NB4 (cell line): ENCODE measurements at regions not wholly inside any gene's neighbourhood (a gene's known extent, or its start where the extent isn't known, plus 50 kb on each side); places are given as distances from the start of the nearest gene placed in this dataset.

Experiments
- POLR2A ChIP-seq: IDR thresholded peaks from 2 replicates; pipeline ENCODE4 v1.6.1; 2011; ENCODE audit warnings: mild to moderate bottlenecking; ENCODE audit not compliant: insufficient read length; ENCODE audit errors: extremely low read depth
- TF ChIP-seq, protein P1 (sequence below): IDR thresholded peaks from one replicate; pipeline ENCODE4 v1.5.1; 2012; ENCODE audit warnings: low read depth, low read length
- TF ChIP-seq, protein P2 (sequence below): IDR thresholded peaks from 2 replicates; pipeline ENCODE4 v1.6.1; 2011; ENCODE audit warnings: low read depth, low read length

DNA sequence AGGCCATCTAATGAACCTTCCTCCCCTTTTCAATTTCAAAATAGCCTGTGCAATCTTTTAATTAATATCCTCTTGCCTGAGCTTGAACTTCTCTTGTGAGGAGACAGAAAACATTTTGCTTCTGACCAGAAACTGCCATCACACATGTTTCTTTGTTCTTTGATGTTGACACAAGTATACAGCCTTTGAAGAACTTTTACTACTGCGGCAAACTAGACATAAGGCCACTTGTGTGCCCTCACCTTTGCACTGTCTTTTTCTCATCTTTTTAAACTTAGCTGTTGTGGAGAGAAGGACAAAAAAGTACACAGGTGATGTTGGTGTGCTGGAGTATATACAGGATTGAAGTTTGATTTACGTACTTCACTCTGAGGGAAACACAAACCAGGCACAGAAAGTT, 116.3 kb upstream of the C1GALT1C1 start:
- TF ChIP-seq, protein P1, sequence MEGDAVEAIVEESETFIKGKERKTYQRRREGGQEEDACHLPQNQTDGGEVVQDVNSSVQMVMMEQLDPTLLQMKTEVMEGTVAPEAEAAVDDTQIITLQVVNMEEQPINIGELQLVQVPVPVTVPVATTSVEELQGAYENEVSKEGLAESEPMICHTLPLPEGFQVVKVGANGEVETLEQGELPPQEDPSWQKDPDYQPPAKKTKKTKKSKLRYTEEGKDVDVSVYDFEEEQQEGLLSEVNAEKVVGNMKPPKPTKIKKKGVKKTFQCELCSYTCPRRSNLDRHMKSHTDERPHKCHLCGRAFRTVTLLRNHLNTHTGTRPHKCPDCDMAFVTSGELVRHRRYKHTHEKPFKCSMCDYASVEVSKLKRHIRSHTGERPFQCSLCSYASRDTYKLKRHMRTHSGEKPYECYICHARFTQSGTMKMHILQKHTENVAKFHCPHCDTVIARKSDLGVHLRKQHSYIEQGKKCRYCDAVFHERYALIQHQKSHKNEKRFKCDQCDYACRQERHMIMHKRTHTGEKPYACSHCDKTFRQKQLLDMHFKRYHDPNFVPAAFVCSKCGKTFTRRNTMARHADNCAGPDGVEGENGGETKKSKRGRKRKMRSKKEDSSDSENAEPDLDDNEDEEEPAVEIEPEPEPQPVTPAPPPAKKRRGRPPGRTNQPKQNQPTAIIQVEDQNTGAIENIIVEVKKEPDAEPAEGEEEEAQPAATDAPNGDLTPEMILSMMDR = no peak
- TF ChIP-seq, protein P2, sequence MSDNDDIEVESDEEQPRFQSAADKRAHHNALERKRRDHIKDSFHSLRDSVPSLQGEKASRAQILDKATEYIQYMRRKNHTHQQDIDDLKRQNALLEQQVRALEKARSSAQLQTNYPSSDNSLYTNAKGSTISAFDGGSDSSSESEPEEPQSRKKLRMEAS = no peak
- no peak for TF ChIP-seq POLR2A
